Neural progenitor cell (in vitro differentiated cells): ENCODE measurements at regions not wholly inside any gene's neighbourhood (a gene's known extent, or its start where the extent isn't known, plus 50 kb on each side); places are given as distances from the start of the nearest gene placed in this dataset.

Experiments
- EZH2 ChIP-seq: fragments of 200-600 bp; sonication (generic); IDR thresholded peaks from 2 replicates; pipeline ENCODE4 v1.6.1; 2017; ENCODE audit warnings: antibody characterized with exemption, mild to moderate bottlenecking, moderate library complexity
- EZH2phosphoT487 ChIP-seq: fragments of 200-600 bp; sonication (generic); IDR thresholded peaks from 2 replicates; pipeline ENCODE4 v1.6.1; 2017; ENCODE audit warnings: antibody characterized with exemption
- TF ChIP-seq, protein P1 (sequence below): fragments of 200-600 bp; sonication (generic); IDR thresholded peaks from 2 replicates; pipeline ENCODE4 v1.5.1; 2017; ENCODE audit warnings: antibody characterized with exemption, mild to moderate bottlenecking

DNA sequence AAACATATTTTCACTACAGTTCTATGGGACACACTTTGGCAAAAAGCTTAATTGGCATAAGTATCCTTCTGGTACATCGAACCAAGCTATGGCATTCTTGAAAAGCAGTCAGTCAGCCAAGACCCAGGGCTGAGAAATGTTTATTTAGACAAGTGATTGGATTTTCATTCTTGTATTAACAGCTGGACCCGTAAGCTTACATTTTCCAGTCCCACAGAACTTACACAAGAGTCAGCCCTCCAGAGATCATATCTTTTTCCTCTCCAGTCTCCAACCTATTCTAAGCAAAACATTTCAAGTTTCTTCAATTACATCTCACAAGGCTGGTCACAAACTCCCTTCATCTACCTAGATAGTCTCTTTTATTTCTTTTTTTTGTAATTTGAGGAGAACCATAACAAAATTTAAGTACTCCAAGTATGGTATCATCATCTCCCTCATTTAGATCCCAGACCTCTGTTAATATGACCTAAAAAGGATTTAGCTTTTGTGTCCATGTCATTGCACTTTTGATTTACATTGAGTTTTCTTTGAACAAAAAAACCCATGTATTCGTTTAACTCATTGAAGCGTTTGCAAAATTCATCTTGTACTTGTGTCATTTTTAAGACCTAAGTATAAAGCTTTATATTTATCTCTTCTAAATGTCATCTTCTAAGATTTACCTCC, 67.9 kb upstream of the GRK3 start:
- TF ChIP-seq, protein P1, sequence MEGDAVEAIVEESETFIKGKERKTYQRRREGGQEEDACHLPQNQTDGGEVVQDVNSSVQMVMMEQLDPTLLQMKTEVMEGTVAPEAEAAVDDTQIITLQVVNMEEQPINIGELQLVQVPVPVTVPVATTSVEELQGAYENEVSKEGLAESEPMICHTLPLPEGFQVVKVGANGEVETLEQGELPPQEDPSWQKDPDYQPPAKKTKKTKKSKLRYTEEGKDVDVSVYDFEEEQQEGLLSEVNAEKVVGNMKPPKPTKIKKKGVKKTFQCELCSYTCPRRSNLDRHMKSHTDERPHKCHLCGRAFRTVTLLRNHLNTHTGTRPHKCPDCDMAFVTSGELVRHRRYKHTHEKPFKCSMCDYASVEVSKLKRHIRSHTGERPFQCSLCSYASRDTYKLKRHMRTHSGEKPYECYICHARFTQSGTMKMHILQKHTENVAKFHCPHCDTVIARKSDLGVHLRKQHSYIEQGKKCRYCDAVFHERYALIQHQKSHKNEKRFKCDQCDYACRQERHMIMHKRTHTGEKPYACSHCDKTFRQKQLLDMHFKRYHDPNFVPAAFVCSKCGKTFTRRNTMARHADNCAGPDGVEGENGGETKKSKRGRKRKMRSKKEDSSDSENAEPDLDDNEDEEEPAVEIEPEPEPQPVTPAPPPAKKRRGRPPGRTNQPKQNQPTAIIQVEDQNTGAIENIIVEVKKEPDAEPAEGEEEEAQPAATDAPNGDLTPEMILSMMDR: no peak
- TF ChIP-seq EZH2phosphoT487 (no peak), EZH2 (no peak)
